HT1080 (cell line): ENCODE measurements at regions not wholly inside any gene's neighbourhood (a gene's known extent, or its start where the extent isn't known, plus 50 kb on each side); places are given as distances from the start of the nearest gene placed in this dataset.
"Not testable (repeated sequence)": the region's sequence is repeated elsewhere in the genome, so short reads cannot be mapped to it uniquely, and the experiment has no call there.

ENCODE experiments used
- DNase-seq: peaks from one replicate; pipeline ENCODE4 v3.0.0-alpha.2; 2015; ENCODE audit warnings: low read depth

- not testable (repeated sequence) for DNase-seq
Measured at GRCh38 chr15:20473465-20473864, 68.1 kb downstream of the GOLGA6L6 start.

- not testable (repeated sequence) for DNase-seq
Measured at GRCh38 chr15:20472983-20473382, 68.6 kb downstream of the GOLGA6L6 start.

DNA sequence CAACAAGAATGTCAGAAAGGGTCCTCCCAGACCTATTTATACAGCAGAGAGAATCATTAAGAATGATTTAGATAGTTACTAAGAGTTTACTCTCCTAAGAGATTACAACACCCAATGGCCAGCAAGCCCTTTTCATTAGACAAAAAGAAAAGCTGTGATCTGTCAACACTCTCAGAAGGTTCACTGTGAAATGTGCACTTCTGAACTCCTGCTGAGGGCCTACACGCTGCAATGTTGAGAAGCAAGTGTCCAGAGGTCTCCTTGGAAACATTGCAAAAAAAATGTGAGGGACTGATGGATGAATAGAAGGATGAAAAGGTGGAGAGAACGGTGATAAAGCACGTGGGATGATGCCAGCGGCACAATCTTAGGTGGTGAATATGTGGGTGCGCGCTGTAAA, 70.8 kb downstream of the GOLGA6L6 start:
- DNase-seq, result not testable (repeated sequence)

DNA sequence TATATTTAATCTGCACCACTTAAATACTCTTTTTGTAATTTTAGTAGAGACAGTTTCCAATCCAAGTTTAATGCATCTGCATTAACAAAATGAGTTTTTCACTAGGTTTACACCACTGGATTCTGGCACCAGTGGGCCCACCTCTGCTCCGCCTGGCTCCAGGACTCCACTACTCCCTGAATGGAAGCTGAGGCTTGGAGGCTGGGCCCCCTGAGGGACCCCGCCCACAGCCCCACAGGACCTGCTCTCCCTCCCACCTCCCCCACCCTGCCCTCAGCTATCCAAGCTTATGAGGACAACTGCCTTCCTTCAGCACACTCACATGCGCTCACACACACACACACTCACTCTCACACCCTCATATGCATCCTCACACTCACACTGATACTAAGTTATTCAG, 100.5 kb downstream of the GOLGA6L6 start:
- not testable (repeated sequence) for DNase-seq

DNA sequence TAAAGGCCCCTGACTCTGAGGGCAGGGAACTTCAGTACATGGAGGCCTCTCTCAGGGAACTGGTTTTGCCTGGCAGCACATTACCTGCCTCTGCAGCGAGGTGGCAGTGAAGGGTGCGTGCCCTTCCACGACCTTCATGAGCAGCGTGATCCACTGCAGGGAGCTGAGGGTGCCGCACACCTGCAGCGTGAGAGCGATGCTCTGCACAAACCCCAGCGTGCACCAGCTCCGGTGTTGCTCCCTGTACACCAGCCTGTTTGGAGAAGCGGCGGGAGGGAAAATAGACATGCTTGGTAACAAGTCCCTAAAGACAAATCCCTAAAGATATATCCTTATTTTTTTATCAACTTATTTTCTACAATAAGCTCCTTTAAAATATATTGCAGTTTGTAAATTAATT, 101.2 kb downstream of the GOLGA6L6 start:
- DNase-seq, result not testable (repeated sequence)

GRCh38 chr15:20439111-20439510, 102.5 kb downstream of the GOLGA6L6 start:
- not testable (repeated sequence) for DNase-seq

DNA sequence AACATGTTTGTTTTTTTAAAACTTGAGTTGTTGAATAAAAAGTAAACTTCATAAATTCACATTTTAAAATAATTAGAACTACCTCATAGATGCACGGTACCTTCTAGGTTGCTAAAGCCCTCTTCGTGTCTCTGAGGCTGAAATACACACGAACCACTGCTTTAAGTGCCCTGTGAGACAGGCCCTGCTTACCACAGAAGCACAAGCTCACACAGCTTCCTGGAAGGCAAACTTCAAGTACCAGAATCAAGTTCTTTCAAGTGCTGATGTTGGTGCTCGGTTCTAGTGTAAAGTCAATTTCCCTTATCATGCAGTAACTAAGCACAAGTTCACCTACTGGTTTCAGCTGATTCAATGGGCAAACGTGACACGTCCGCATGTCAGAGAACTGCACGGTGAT, 103.3 kb downstream of the GOLGA6L6 start:
- DNase-seq, result not testable (repeated sequence)

- not testable (repeated sequence) for DNase-seq
Measured at GRCh38 chr15:20433468-20433867, 108.1 kb downstream of the GOLGA6L6 start.

DNA sequence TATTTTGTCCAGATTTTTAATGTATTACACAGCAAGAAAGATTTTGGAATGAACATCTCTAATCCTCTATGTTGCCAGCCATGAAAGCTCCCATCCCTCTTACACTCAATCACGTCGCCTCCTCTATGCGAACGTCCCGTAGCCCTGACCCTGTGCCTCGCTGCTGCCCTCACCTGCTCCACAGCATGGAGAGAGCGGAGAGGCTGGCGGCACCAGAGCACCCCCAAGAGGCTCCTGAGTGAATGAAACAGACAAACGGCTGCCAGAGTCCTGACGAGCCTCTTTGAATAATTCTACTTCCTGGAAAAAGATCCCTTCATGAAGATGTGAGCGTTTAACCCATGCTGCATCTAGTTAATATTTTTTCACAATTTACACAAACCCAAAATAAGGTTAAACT, 111.1 kb downstream of the GOLGA6L6 start:
- not testable (repeated sequence) for DNase-seq

GRCh38 chr15:20420710-20421109, 120.9 kb downstream of the GOLGA6L6 start:
- DNase-seq, result not testable (repeated sequence)

DNA sequence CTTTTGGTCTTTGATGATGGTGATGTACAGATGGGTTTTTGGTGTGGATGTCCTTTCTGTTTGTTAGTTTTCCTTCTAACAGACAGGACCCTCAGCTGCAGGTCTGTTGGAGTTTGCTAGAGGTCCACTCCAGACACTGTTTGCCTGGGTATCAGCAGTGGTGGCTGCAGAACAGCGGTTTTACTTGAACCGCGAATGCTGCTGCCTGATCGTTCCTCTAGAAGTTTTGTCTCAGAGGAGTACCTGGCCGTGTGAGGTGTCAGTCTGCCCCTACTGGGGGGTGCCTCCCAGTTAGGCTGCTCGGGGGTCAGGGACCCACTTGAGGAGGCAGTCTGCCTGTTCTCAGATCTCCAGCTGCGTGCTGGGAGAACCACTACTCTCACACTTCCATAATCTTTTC, 125.0 kb downstream of the GOLGA6L6 start:
- not testable (repeated sequence) for DNase-seq

GRCh38 chr15:20409667-20410198, 131.9 kb downstream of the GOLGA6L6 start:
- DNase-seq, result not testable (repeated sequence)

GRCh38 chr15:20409247-20409646, 132.4 kb downstream of the GOLGA6L6 start:
- DNase-seq, result no peak

- no peak for DNase-seq
Measured at GRCh38 chr15:20407553-20407952, 134.0 kb downstream of the GOLGA6L6 start.

DNA sequence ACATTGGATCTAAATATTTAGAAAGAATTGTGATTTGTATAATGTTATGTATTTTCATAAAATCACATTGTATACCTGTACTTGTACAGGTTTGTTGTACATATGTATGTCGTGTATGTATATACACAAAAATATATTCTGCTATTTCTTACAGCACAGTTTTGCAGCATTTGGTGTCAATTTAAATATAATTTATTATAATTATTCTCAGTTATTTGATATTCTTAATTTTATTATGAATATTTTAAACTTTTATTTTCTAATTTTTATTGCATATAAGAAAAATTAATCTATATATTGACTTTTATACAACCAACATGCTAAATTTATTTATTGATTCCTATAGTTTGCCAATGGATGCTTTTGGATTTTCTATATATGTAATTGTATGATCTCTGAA, 137.0 kb downstream of the GOLGA6L6 start:
- DNase-seq, result not testable (repeated sequence)

GRCh38 chr15:20402586-20402985, 139.0 kb downstream of the GOLGA6L6 start:
- not testable (repeated sequence) for DNase-seq

GRCh38 chr15:20401058-20401457, 140.5 kb downstream of the GOLGA6L6 start:
- not testable (repeated sequence) for DNase-seq

- not testable (repeated sequence) for DNase-seq
Measured at GRCh38 chr15:20398680-20399079, 142.9 kb downstream of the GOLGA6L6 start.

DNA sequence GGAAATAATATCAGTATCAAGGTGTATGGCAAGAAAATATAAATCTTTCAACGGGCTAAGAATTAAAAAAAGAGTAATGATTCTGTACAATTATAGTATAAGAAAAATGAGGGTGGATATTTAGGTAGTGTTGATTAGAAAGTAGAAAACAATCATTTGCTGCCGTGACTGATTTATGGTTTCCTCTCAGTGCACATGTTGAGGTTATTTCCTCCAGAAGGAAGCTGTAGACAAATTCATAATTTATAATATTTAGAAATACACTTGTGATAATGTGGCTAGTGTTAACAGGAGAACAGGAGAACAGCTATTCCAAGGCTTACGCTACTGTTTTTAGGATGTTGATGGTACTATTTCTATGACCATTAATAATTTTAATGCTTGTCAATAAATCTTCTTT, 153.4 kb downstream of the GOLGA6L6 start:
- DNase-seq, result not testable (repeated sequence)

DNA sequence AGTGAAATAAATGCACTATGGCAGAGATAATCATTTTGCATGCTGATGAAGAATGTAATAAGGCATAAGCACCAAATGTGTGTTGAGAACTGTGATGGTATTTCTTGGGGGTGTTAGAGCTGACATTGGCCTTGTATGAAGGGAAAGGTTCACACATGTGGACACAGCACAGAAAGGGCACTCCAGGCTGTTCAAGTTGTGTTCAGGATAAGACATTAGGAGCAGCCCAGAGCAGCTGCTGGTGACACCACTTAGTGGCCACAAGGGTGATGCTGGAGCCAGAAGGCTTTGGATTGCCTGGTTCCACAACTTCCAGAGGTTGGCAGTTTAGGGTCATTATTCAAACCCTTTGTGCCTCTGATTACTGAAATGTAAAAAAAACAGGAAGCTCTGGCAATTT, 155.4 kb downstream of the GOLGA6L6 start:
- DNase-seq, result no peak

DNA sequence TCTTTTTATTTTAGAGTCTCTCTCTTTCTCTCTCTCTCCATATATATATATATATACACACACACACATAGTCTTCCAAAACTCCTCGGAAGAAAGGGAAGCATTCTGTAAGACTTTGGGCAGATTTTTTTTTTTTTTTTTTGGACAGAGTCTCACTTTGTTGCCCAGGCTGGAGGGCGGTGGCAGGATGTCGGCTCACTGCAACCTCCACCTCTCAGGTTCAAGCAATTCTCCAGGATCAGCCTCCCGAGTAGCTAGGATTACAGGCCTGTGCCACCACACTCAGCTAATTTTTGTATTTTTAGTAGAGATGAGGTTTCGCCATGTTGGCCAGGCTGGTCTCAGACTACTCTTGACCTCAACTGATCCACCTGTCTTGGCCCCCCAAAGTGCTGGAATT, 161.4 kb downstream of the GOLGA6L6 start:
- DNase-seq, result not testable (repeated sequence)

- no peak for DNase-seq
Measured at GRCh38 chr15:20376872-20377271, 164.7 kb downstream of the GOLGA6L6 start.

- DNase-seq, result not testable (repeated sequence)
Measured at GRCh38 chr15:20372416-20372815, 169.2 kb downstream of the GOLGA6L6 start.

GRCh38 chr15:20369500-20369899, 172.1 kb downstream of the GOLGA6L6 start:
- no peak for DNase-seq
